Kidney (tissue), 13 donors: ENCODE measurements at regions not wholly inside any gene's neighbourhood (a gene's known extent, or its start where the extent isn't known, plus 50 kb on each side); places are given as distances from the start of the nearest gene placed in this dataset.
"Not testable (repeated sequence)": the region's sequence is repeated elsewhere in the genome, so short reads cannot be mapped to it uniquely, and the experiment has no call there.

Source experiments
- DNase-seq, 5 donors: peaks; one replicate each; pipeline ENCODE4 v3.0.0-alpha.2; 2013 to 2020
- FAIRE-seq: peaks from 2 replicates; lab custom pipeline; 2012; peaks lifted over from hg19 to GRCh38; lab: Jason Lieb, UNC
- H3K27ac ChIP-seq, 2 donors: one replicate each; pipeline ENCODE4 v1.7.0; 2013; ENCODE audit warnings: low read depth in 2 of 2, low read length in 2 of 2, inconsistent platforms in 1 of 2
- H3K27me3 ChIP-seq: one replicate; pipeline ENCODE4 v1.7.1; 2013; ENCODE audit warnings: low read length, inconsistent platforms; ENCODE audit not compliant: control insufficient read depth, insufficient read depth
- H3K36me3 ChIP-seq, 3 donors: one replicate each; pipeline versions ENCODE4 v1.7.0 to v1.7.1; 2013; ENCODE audit warnings: low read length in 3 of 3, control low read depth in 1 of 3, inconsistent platforms in 1 of 3; ENCODE audit not compliant: insufficient read depth in 3 of 3, control insufficient read depth in 2 of 3
- H3K4me1 ChIP-seq, 3 donors: one replicate each; pipeline versions ENCODE4 v1.7.0 to v1.7.1; 2013; ENCODE audit warnings: low read length in 3 of 3, inconsistent platforms in 1 of 3, low read depth in 1 of 3; ENCODE audit not compliant: control insufficient read depth in 2 of 3, insufficient read depth in 2 of 3
- H3K4me3 ChIP-seq, 3 donors: one replicate each; pipeline versions ENCODE4 v1.7.0 to v1.8.1; 2013; ENCODE audit warnings: low read length in 3 of 3, control low read depth in 1 of 3, inconsistent platforms in 1 of 3
- H3K9ac ChIP-seq, 3 donors: one replicate each; pipeline versions ENCODE4 v1.7.0 to v1.7.1; 2013; ENCODE audit warnings: low read length in 3 of 3, control low read depth in 1 of 3, inconsistent platforms in 1 of 3
- H3K9me3 ChIP-seq, 3 donors: one replicate each; pipeline versions ENCODE4 v1.7.0 to v1.7.1; 2013; ENCODE audit warnings: low read length in 3 of 3, control low read depth in 1 of 3, inconsistent platforms in 1 of 3; ENCODE audit not compliant: control insufficient read depth in 2 of 3, insufficient read depth in 1 of 3
- CTCF ChIP-seq: IDR thresholded peaks from 3 replicates; pipeline ENCODE4 v1.5.1; 2012; ENCODE audit warnings: mild to moderate bottlenecking, moderate library complexity, borderline replicate concordance; ENCODE audit not compliant: insufficient read depth; ENCODE audit errors: extremely low read depth
- intact Hi-C: fragments of 100-400 bp; cut with DNase I; formaldehyde crosslinking; loops from one replicate; pipeline ENCODE4 v1.11.1; 2022
- donor health status: control.
- donor health status: control.
- donor health status: control.
- donor health status: control.
- donor health status: control.
- donor health status: DM: yes; HTN: yes; CAD: no.
- donor health status: Normal renal cell carcinoma (clear cell type).

- H3K4me1 ChIP-seq, result no peaks in the 10 kb centered on the region
- no peak for FAIRE-seq
- DNase-seq, result no peak
- H3K27ac ChIP-seq, result no peak overlapping the region
- TF ChIP-seq CTCF, result no peak
- intact Hi-C loops, result no loop called here
- H3K9me3 ChIP-seq, result no peaks in the 10 kb centered on the region
- no peaks in the 10 kb centered on the region for H3K27me3 ChIP-seq
- H3K9ac ChIP-seq, result no peak overlapping the region
- no peaks in the 10 kb centered on the region for H3K36me3 ChIP-seq
- H3K4me3 ChIP-seq, result no peak overlapping the region
Observed at GRCh38 chr12:46965137-46965536, 114.3 kb upstream of the PCED1B start.

GRCh38 chr12:46965880-46966279, 113.5 kb upstream of the PCED1B start:
- intact Hi-C loops, result no loop called here
- Histone ChIP-seq H3K9me3 (no peaks in the 10 kb centered on the region), H3K27ac (no peak overlapping the region), H3K36me3 (no peaks in the 10 kb centered on the region), H3K4me3 (no peak overlapping the region), H3K4me1 (no peaks in the 10 kb centered on the region), H3K9ac (no peak overlapping the region), H3K27me3 (no peaks in the 10 kb centered on the region)
- DNase-seq (no peak), FAIRE-seq (no peak)
- TF ChIP-seq CTCF, result no peak

GRCh38 chr12:46970636-46971035, 108.8 kb upstream of the PCED1B start:
- Histone ChIP-seq H3K36me3 (no peaks in the 10 kb centered on the region), H3K4me1 (no peaks in the 10 kb centered on the region), H3K9ac (no peak overlapping the region), H3K4me3 (no peak overlapping the region), H3K9me3 (no peaks in the 10 kb centered on the region), H3K27me3 (no peaks in the 10 kb centered on the region), H3K27ac (no peak overlapping the region)
- TF ChIP-seq CTCF, result no peak
- DNase-seq (no peak), FAIRE-seq (no peak)
- intact Hi-C loops, result no loop called here

GRCh38 chr12:46973937-46974336, 105.5 kb upstream of the PCED1B start:
- intact Hi-C loops, FAIRE-seq: not testable (repeated sequence)

More at GRCh38 chr12:46973937-46974336, 105.5 kb upstream of the PCED1B start:
- not testable (repeated sequence) for H3K4me1 ChIP-seq, H3K27ac ChIP-seq, DNase-seq, H3K9me3 ChIP-seq, H3K27me3 ChIP-seq, H3K4me3 ChIP-seq, H3K36me3 ChIP-seq, H3K9ac ChIP-seq
